Calu3 (cell line): ENCODE measurements at regions not wholly inside any gene's neighbourhood (a gene's known extent, or its start where the extent isn't known, plus 50 kb on each side); places are given as distances from the start of the nearest gene placed in this dataset.

Source experiments
- BruUV-seq: library from RNA; stranded (reverse); fragments of 400-500 nt; replicated peaks from 2 replicates; lab custom pipeline; 2021; lab: Mats Ljungman, UMichigan
- CTCF ChIA-PET: fragments of 300-600 bp; sonication (Branson Sonifier 250); formaldehyde crosslinking; loops from one replicate; lab custom pipeline; 2022; ENCODE audit warnings: antibody characterized with exemption; lab: Charles Lee
- DNase-seq: peaks from one replicate; pipeline ENCODE4 v3.0.0; 2022
- H3K27ac Mint-ChIP-seq: one replicate; pipeline ENCODE4 v1.8.0; 2022; ENCODE audit warnings: mixed read lengths; ENCODE audit not compliant: unreplicated experiment
- H3K27me3 Mint-ChIP-seq: one replicate; pipeline ENCODE4 v1.8.0; 2022; ENCODE audit warnings: mixed read lengths; ENCODE audit not compliant: unreplicated experiment
- H3K36me3 Mint-ChIP-seq: one replicate; pipeline ENCODE4 v1.8.0; 2022; ENCODE audit warnings: mild to moderate bottlenecking, moderate library complexity, mixed read lengths; ENCODE audit not compliant: insufficient read depth, unreplicated experiment
- H3K4me1 Mint-ChIP-seq: one replicate; pipeline ENCODE4 v1.8.0; 2022; ENCODE audit warnings: mild to moderate bottlenecking, low read depth, mixed read lengths; ENCODE audit not compliant: unreplicated experiment
- H3K4me3 Mint-ChIP-seq: one replicate; pipeline ENCODE4 v1.8.0; 2022; ENCODE audit warnings: mild to moderate bottlenecking, low read depth, moderate library complexity, mixed read lengths; ENCODE audit not compliant: unreplicated experiment
- H3K9me3 Mint-ChIP-seq: one replicate; pipeline ENCODE4 v1.8.0; 2022; ENCODE audit warnings: low read depth, mixed read lengths; ENCODE audit not compliant: unreplicated experiment
- CTCF ChIP-seq: fragments of 200-600 bp; IDR thresholded peaks from one replicate; pipeline ENCODE4 v1.8.0; 2022; ENCODE audit warnings: antibody characterized with exemption; ENCODE audit not compliant: unreplicated experiment
- intact Hi-C: fragments of 100-400 bp; cut with micrococcal nuclease; formaldehyde crosslinking; loops from one replicate; pipeline ENCODE4 v1.10.0; 2022; ENCODE audit not compliant: unreplicated experiment

- no TSS peak for BruUV-seq
- no peaks in the 10 kb centered on the region for H3K36me3 Mint-ChIP-seq
- TF ChIP-seq CTCF = no peak
- H3K9me3 Mint-ChIP-seq = no peaks in the 10 kb centered on the region
- CTCF ChIA-PET = no interaction called here
- no peak overlapping the region for H3K4me3 Mint-ChIP-seq
- DNase-seq = no peak
- intact Hi-C loops = no loop called here
- H3K4me1 Mint-ChIP-seq = peaks cover 10% of the 10 kb centered on the region
- H3K27ac Mint-ChIP-seq = no peak overlapping the region
- H3K27me3 Mint-ChIP-seq = no peaks in the 10 kb centered on the region
Observed at GRCh38 chr1:229101011-229101871, 169.7 kb upstream of the RAB4A start.

GRCh38 chr1:229102741-229103391, 168.0 kb upstream of the RAB4A start:
- CTCF ChIA-PET = no interaction called here
- no peak for DNase-seq
- Mint-ChIP-seq H3K4me1 (peaks cover 10% of the 10 kb centered on the region), H3K27ac (no peak overlapping the region), H3K4me3 (no peak overlapping the region), H3K27me3 (no peaks in the 10 kb centered on the region), H3K9me3 (no peaks in the 10 kb centered on the region), H3K36me3 (no peaks in the 10 kb centered on the region)
- intact Hi-C loops = no loop called here
- no TSS peak for BruUV-seq
- TF ChIP-seq CTCF = no peak

- no peaks in the 10 kb centered on the region for H3K9me3 Mint-ChIP-seq
- CTCF ChIA-PET = no interaction called here
- no peaks in the 10 kb centered on the region for H3K27me3 Mint-ChIP-seq
- no TSS peak for BruUV-seq
- no peak overlapping the region for H3K27ac Mint-ChIP-seq
- no peak for TF ChIP-seq CTCF
- no peak for DNase-seq
- H3K36me3 Mint-ChIP-seq = no peaks in the 10 kb centered on the region
- no peaks in the 10 kb centered on the region for H3K4me1 Mint-ChIP-seq
- intact Hi-C loops = no loop called here
- H3K4me3 Mint-ChIP-seq = no peak overlapping the region
Observed at GRCh38 chr1:229104654-229105053, 166.3 kb upstream of the RAB4A start.

GRCh38 chr1:229105109-229105508, 165.8 kb upstream of the RAB4A start:
- no peak for TF ChIP-seq CTCF
- H3K9me3 Mint-ChIP-seq = no peaks in the 10 kb centered on the region
- no TSS peak for BruUV-seq
- CTCF ChIA-PET = no interaction called here
- H3K27ac Mint-ChIP-seq = no peak overlapping the region
- intact Hi-C loops = no loop called here
- no peak overlapping the region for H3K4me3 Mint-ChIP-seq
- DNase-seq = no peak
- H3K27me3 Mint-ChIP-seq = no peaks in the 10 kb centered on the region
- H3K36me3 Mint-ChIP-seq = no peaks in the 10 kb centered on the region
- H3K4me1 Mint-ChIP-seq = no peaks in the 10 kb centered on the region
